WTC11 (cell line): ENCODE measurements at regions not wholly inside any gene's neighbourhood (a gene's known extent, or its start where the extent isn't known, plus 50 kb on each side); places are given as distances from the start of the nearest gene placed in this dataset.
"Not testable (repeated sequence)": the region's sequence is repeated elsewhere in the genome, so short reads cannot be mapped to it uniquely, and the experiment has no call there.

Source experiments
- ESRRA ChIP-seq: sonication (generic); formaldehyde crosslinking; IDR thresholded peaks from 2 replicates; pipeline ENCODE4 v1.8.1; 2022; ENCODE audit warnings: mild to moderate bottlenecking, missing genetic modification reagents, borderline replicate concordance
- FOXP1 ChIP-seq: sonication (generic); formaldehyde crosslinking; IDR thresholded peaks from 2 replicates; pipeline ENCODE4 v1.8.0; 2022; ENCODE audit warnings: missing genetic modification reagents, mild to moderate bottlenecking, moderate library complexity, borderline replicate concordance
- IRF2 ChIP-seq: sonication (generic); formaldehyde crosslinking; IDR thresholded peaks from 2 replicates; pipeline ENCODE4 v1.8.0; 2022; ENCODE audit warnings: low read depth, missing genetic modification reagents, borderline replicate concordance
- MAX ChIP-seq: sonication (generic); formaldehyde crosslinking; IDR thresholded peaks from 2 replicates; pipeline ENCODE4 v1.8.0; 2022; ENCODE audit warnings: mild to moderate bottlenecking, missing genetic modification reagents
- NFYB ChIP-seq: sonication (generic); formaldehyde crosslinking; conservative IDR thresholded peaks from 2 replicates; pipeline ENCODE4 v1.8.0; 2022; ENCODE audit warnings: low read depth, missing genetic modification reagents
- NR1H2 ChIP-seq: sonication (generic); formaldehyde crosslinking; IDR thresholded peaks from 2 replicates; pipeline ENCODE4 v1.9.0; 2021; ENCODE audit warnings: mild to moderate bottlenecking, moderate library complexity, missing genetic modification reagents
- NR3C1 ChIP-seq: sonication (generic); formaldehyde crosslinking; conservative IDR thresholded peaks from 2 replicates; pipeline ENCODE4 v1.8.1; 2023; ENCODE audit warnings: low read depth, mild to moderate bottlenecking, missing genetic modification reagents
- TEAD4 ChIP-seq: sonication (generic); formaldehyde crosslinking; IDR thresholded peaks from 2 replicates; pipeline ENCODE4 v1.8.0; 2022; ENCODE audit warnings: mild to moderate bottlenecking, missing genetic modification reagents
- ZBTB43 ChIP-seq: sonication (generic); formaldehyde crosslinking; IDR thresholded peaks from 2 replicates; pipeline ENCODE4 v1.8.1; 2023; ENCODE audit warnings: mild to moderate bottlenecking, missing genetic modification reagents
- ZNF263 ChIP-seq: sonication (generic); formaldehyde crosslinking; IDR thresholded peaks from 2 replicates; pipeline ENCODE4 v1.8.1; 2022; ENCODE audit warnings: low read depth, mild to moderate bottlenecking, moderate library complexity, missing genetic modification reagents
- ZNF416 ChIP-seq: fragments of 250-450 bp; sonication (Bioruptor Pico); IDR thresholded peaks from 2 replicates; pipeline ENCODE4 v1.9.0; 2021; ENCODE audit warnings: mild to moderate bottlenecking, inconsistent platforms
- TF ChIP-seq, protein P1 (sequence below): fragments of 200-600 bp; IDR thresholded peaks from 2 replicates; pipeline ENCODE4 v1.8.0; 2022; ENCODE audit warnings: antibody characterized with exemption

GRCh38 chr4:31266094-31266493 is 545.9 kb downstream of the PCDH7 start:
- not testable (repeated sequence) for TF ChIP-seq TEAD4 (CRISPR knock-in tag); ZBTB43 (CRISPR knock-in tag); NR3C1 (CRISPR knock-in tag); IRF2 (CRISPR knock-in tag); NR1H2; ESRRA; NFYB; FOXP1 (CRISPR knock-in tag); ZNF416 (CRISPR knock-in tag); MAX (CRISPR knock-in tag); ZNF263
- TF ChIP-seq, protein P1, sequence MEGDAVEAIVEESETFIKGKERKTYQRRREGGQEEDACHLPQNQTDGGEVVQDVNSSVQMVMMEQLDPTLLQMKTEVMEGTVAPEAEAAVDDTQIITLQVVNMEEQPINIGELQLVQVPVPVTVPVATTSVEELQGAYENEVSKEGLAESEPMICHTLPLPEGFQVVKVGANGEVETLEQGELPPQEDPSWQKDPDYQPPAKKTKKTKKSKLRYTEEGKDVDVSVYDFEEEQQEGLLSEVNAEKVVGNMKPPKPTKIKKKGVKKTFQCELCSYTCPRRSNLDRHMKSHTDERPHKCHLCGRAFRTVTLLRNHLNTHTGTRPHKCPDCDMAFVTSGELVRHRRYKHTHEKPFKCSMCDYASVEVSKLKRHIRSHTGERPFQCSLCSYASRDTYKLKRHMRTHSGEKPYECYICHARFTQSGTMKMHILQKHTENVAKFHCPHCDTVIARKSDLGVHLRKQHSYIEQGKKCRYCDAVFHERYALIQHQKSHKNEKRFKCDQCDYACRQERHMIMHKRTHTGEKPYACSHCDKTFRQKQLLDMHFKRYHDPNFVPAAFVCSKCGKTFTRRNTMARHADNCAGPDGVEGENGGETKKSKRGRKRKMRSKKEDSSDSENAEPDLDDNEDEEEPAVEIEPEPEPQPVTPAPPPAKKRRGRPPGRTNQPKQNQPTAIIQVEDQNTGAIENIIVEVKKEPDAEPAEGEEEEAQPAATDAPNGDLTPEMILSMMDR, result not testable (repeated sequence)
